CD8-positive, alpha-beta memory T cell (primary cell): ENCODE measurements at regions not wholly inside any gene's neighbourhood (a gene's known extent, or its start where the extent isn't known, plus 50 kb on each side); places are given as distances from the start of the nearest gene placed in this dataset.

Experiments
- CTCF ChIA-PET: fragments of 350-600 bp; sonication (Branson Sonifier 250); formaldehyde crosslinking; loops from one replicate; lab custom pipeline; 2021; ENCODE audit warnings: antibody characterized with exemption; lab: Charles Lee
- POLR2A ChIA-PET: fragments of 350-600 bp; sonication (Branson Sonifier 250); formaldehyde crosslinking; loops from one replicate; lab custom pipeline; 2021; ENCODE audit warnings: antibody characterized with exemption; lab: Charles Lee
- DNase-seq, 5 donors: peaks; one replicate each; pipeline versions ENCODE4 v3.0.0 to v3.0.0-alpha.2; 2020 to 2022; ENCODE audit warnings: mixed read lengths in 1 of 5
- H3K27ac ChIP-seq: one replicate; pipeline ENCODE4 v1.7.0; 2013; ENCODE audit warnings: low read depth, mild to moderate bottlenecking, low read length, moderate library complexity
- H3K27me3 ChIP-seq: 2 replicates; pipeline ENCODE4 v1.7.0; 2013; ENCODE audit warnings: low read length, mild to moderate bottlenecking; ENCODE audit not compliant: insufficient read depth, poor library complexity, severe bottlenecking
- H3K36me3 ChIP-seq: 2 replicates; pipeline ENCODE4 v1.7.0; 2013; ENCODE audit warnings: mild to moderate bottlenecking, low read length, moderate library complexity; ENCODE audit not compliant: insufficient read depth
- H3K4me1 ChIP-seq: 2 replicates; pipeline ENCODE4 v1.7.0; 2013; ENCODE audit warnings: mild to moderate bottlenecking, low read length, moderate library complexity; ENCODE audit not compliant: insufficient read depth
- H3K4me3 ChIP-seq: 2 replicates; pipeline ENCODE4 v1.7.0; 2013; ENCODE audit warnings: mild to moderate bottlenecking, low read length
- H3K9me3 ChIP-seq: 2 replicates; pipeline ENCODE4 v1.7.0; 2013; ENCODE audit warnings: mild to moderate bottlenecking, low read length
- H3K27ac Mint-ChIP-seq, 8 donors: one replicate each; pipeline ENCODE4 v1.8.0; 2020 to 2021; ENCODE audit warnings: mixed read lengths in 8 of 8, mild to moderate bottlenecking in 6 of 8, inconsistent platforms in 3 of 8, moderate library complexity in 3 of 8
- H3K27me3 Mint-ChIP-seq, 2 donors: one replicate each; pipeline ENCODE4 v1.8.0; 2020 to 2021; ENCODE audit warnings: mixed read lengths in 2 of 2, mild to moderate bottlenecking in 1 of 2, moderate library complexity in 1 of 2
- H3K36me3 Mint-ChIP-seq, 3 donors: one replicate each; pipeline ENCODE4 v1.8.0; 2020 to 2021; ENCODE audit warnings: mixed read lengths in 3 of 3, inconsistent platforms in 1 of 3, mild to moderate bottlenecking in 1 of 3
- H3K4me1 Mint-ChIP-seq, 3 donors: one replicate each; pipeline ENCODE4 v1.8.0; 2020 to 2021; ENCODE audit warnings: mixed read lengths in 3 of 3, inconsistent platforms in 1 of 3, mild to moderate bottlenecking in 1 of 3
- H3K4me3 Mint-ChIP-seq, 7 donors: one replicate each; pipeline ENCODE4 v1.8.0; 2020 to 2021; ENCODE audit warnings: mixed read lengths in 7 of 7, mild to moderate bottlenecking in 6 of 7, moderate library complexity in 4 of 7, inconsistent platforms in 2 of 7
- H3K9me3 Mint-ChIP-seq, 5 donors: one replicate each; pipeline ENCODE4 v1.8.0; 2020 to 2022; ENCODE audit warnings: mixed read lengths in 5 of 5, mild to moderate bottlenecking in 3 of 5, moderate library complexity in 2 of 5, inconsistent platforms in 1 of 5

DNA sequence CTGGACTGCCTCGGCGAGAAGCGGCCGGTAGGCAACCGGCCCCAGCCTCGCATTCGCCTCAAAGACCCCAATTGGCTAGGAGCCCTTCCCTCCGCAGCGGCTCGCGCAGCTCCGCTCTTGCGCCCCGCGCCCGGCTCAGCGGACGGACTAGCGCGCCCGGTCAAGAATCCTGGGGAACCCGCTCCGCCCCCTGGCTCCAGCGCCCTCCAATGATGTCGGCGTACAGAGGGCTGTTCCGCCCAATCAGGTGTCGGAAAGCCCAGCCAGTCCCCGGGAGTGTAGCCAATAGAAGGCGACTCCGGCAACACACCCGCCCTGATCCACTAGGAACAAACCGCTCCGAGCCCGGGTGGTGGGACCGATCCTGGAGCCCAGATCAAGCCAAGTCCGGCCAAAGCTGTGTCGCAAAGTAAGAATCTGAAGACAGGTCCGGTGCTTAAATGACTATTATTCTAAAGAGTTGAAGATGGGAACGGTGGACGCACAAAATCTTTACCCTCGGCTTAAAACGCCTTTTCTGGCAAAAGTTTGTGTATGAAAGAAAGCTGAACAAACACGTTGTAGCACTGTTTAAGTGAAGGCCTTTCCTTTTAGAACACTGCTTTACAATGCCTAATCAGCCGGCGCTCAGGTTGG is 132.2 kb downstream of the OGFRL1 start:
- CTCF ChIA-PET = no interaction called here
- Histone ChIP-seq H3K27ac (no peak overlapping the region), H3K4me1 (no peaks in the 10 kb centered on the region), H3K4me3 (no peak overlapping the region), H3K27me3 (no peaks in the 10 kb centered on the region), H3K36me3 (no peaks in the 10 kb centered on the region), H3K9me3 (no peaks in the 10 kb centered on the region)
- no peak for DNase-seq
- H3K9me3 Mint-ChIP-seq = peaks cover 0 to 2% (median 0%) of the 10 kb centered on the region in 5 donors
- no peak overlapping the region for H3K27ac Mint-ChIP-seq
- H3K36me3 Mint-ChIP-seq = no peaks in the 10 kb centered on the region
- peak overlapping the region in 6 of 7 donors; percentile 25 to 73 (median 53) for H3K4me3 Mint-ChIP-seq
- peaks cover 5 to 13% (median 5%) of the 10 kb centered on the region in 3 donors for H3K4me1 Mint-ChIP-seq
- POLR2A ChIA-PET = no interaction called here
- H3K27me3 Mint-ChIP-seq = peaks cover 42 to 62% of the 10 kb centered on the region in 2 donors

GRCh38 chr6:71421611-71422010 is 133.0 kb downstream of the OGFRL1 start:
- CTCF ChIA-PET = no interaction called here
- DNase-seq = no peak
- Mint-ChIP-seq H3K4me3 (no peak overlapping the region), H3K4me1 (peaks cover 5 to 13% (median 5%) of the 10 kb centered on the region in 3 donors), H3K27me3 (peaks cover 42 to 68% of the 10 kb centered on the region in 2 donors), H3K36me3 (no peaks in the 10 kb centered on the region), H3K9me3 (peaks cover 0 to 2% (median 0%) of the 10 kb centered on the region in 5 donors), H3K27ac (no peak overlapping the region)
- POLR2A ChIA-PET = no interaction called here
- H3K36me3 ChIP-seq = no peaks in the 10 kb centered on the region
- no peaks in the 10 kb centered on the region for H3K9me3 ChIP-seq
- H3K4me3 ChIP-seq = no peak overlapping the region
- no peak overlapping the region for H3K27ac ChIP-seq
- no peaks in the 10 kb centered on the region for H3K4me1 ChIP-seq
- H3K27me3 ChIP-seq = no peaks in the 10 kb centered on the region

- Mint-ChIP-seq H3K4me1 (no peaks in the 10 kb centered on the region), H3K27me3 (peaks cover 3 to 20% of the 10 kb centered on the region in 2 donors), H3K4me3 (no peak overlapping the region), H3K36me3 (no peaks in the 10 kb centered on the region), H3K9me3 (no peaks in the 10 kb centered on the region), H3K27ac (no peak overlapping the region)
- DNase-seq = no peak
- no peak overlapping the region for H3K4me3 ChIP-seq
- CTCF ChIA-PET = no interaction called here
- no peaks in the 10 kb centered on the region for H3K27me3 ChIP-seq
- no peaks in the 10 kb centered on the region for H3K4me1 ChIP-seq
- H3K27ac ChIP-seq = no peak overlapping the region
- H3K9me3 ChIP-seq = no peaks in the 10 kb centered on the region
- POLR2A ChIA-PET = no interaction called here
- no peaks in the 10 kb centered on the region for H3K36me3 ChIP-seq
These were observed 141.4 kb downstream of the OGFRL1 start for GRCh38 chr6:71430018-71430417.

DNA sequence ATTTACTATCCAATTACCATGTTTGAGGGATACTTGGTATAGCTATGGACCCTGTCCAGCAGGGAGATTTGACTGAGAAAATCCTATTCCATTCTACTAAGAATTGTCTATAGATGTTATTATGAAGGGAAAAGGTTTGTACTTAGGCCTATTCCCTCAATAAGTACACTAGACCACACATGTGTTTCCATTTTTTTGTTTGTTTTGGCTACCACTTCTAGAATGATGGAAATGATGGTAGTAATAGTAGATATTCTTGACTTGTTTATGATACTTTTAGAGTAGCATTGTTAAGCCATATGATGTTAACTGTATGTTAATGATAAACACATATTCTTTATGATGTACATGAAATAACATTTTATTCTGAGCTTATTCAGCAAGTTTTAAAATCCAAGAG is 144.8 kb downstream of the OGFRL1 start:
- POLR2A ChIA-PET = no interaction called here
- peaks cover 10 to 16% of the 10 kb centered on the region in 2 donors for H3K27me3 Mint-ChIP-seq
- H3K4me1 Mint-ChIP-seq = no peaks in the 10 kb centered on the region

GRCh38 chr6:71444222-71444621 is 155.6 kb downstream of the OGFRL1 start:
- no peaks in the 10 kb centered on the region for H3K36me3 Mint-ChIP-seq
- no peak overlapping the region for H3K27ac Mint-ChIP-seq
- Histone ChIP-seq H3K27ac (no peak overlapping the region), H3K27me3 (no peaks in the 10 kb centered on the region), H3K4me3 (no peak overlapping the region), H3K36me3 (no peaks in the 10 kb centered on the region), H3K9me3 (no peaks in the 10 kb centered on the region), H3K4me1 (no peaks in the 10 kb centered on the region)
- no peaks in the 10 kb centered on the region for H3K4me1 Mint-ChIP-seq
- peaks cover 0 to 9% (median 0%) of the 10 kb centered on the region in 5 donors for H3K9me3 Mint-ChIP-seq
- no peak for DNase-seq
- H3K4me3 Mint-ChIP-seq = no peak overlapping the region
- ChIA-PET POLR2A (no interaction called here), CTCF (no interaction called here)
- peaks cover 3 to 5% of the 10 kb centered on the region in 2 donors for H3K27me3 Mint-ChIP-seq

More for the DNA sequence above, 144.8 kb downstream of the OGFRL1 start:
- H3K4me3 Mint-ChIP-seq = no peak overlapping the region
- CTCF ChIA-PET = no interaction called here
- Histone ChIP-seq H3K9me3 (no peaks in the 10 kb centered on the region), H3K4me3 (no peak overlapping the region), H3K36me3 (no peaks in the 10 kb centered on the region), H3K27ac (no peak overlapping the region), H3K27me3 (peaks cover 7% of the 10 kb centered on the region), H3K4me1 (no peaks in the 10 kb centered on the region)
- no peaks in the 10 kb centered on the region for H3K36me3 Mint-ChIP-seq
- H3K9me3 Mint-ChIP-seq = peaks cover 0 to 5% (median 0%) of the 10 kb centered on the region in 5 donors
- no peak for DNase-seq
- no peak overlapping the region for H3K27ac Mint-ChIP-seq

GRCh38 chr6:71446057-71446456 is 157.4 kb downstream of the OGFRL1 start:
- H3K4me1 ChIP-seq = no peaks in the 10 kb centered on the region
- no peak overlapping the region for H3K4me3 Mint-ChIP-seq
- H3K9me3 Mint-ChIP-seq = peaks cover 0 to 9% (median 0%) of the 10 kb centered on the region in 5 donors
- H3K27me3 ChIP-seq = no peaks in the 10 kb centered on the region
- POLR2A ChIA-PET = no interaction called here
- CTCF ChIA-PET = no interaction called here
- no peak for DNase-seq
- no peak overlapping the region for H3K27ac Mint-ChIP-seq
- H3K4me3 ChIP-seq = no peak overlapping the region
- no peaks in the 10 kb centered on the region for H3K36me3 ChIP-seq
- H3K27me3 Mint-ChIP-seq = peaks cover 5 to 8% of the 10 kb centered on the region in 2 donors
- no peaks in the 10 kb centered on the region for H3K9me3 ChIP-seq
- H3K27ac ChIP-seq = no peak overlapping the region
- no peaks in the 10 kb centered on the region for H3K4me1 Mint-ChIP-seq
- no peaks in the 10 kb centered on the region for H3K36me3 Mint-ChIP-seq

DNA sequence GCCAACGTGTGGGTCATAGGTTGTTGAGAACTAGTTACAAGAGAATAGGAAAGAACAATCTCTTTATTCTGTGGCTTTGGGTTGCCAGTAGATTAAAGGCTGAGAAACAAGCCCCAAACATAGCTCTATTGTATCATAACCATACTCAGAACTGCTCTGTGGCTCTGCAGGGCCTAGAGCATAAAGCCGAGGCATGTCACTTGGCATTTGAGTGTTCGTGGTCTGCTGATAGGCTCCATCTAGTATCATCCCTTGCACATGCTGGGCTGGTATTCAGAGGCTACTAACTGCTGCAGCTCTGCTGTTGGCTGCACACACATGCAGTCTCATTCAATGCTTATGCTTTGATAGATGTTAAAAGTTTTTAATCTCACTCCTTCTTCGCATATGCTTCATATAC is 157.9 kb downstream of the OGFRL1 start:
- Histone ChIP-seq H3K4me3 (no peak overlapping the region), H3K36me3 (no peaks in the 10 kb centered on the region), H3K9me3 (no peaks in the 10 kb centered on the region), H3K27me3 (no peaks in the 10 kb centered on the region), H3K4me1 (no peaks in the 10 kb centered on the region), H3K27ac (no peak overlapping the region)
- H3K4me3 Mint-ChIP-seq = no peak overlapping the region
- no peaks in the 10 kb centered on the region for H3K4me1 Mint-ChIP-seq
- peaks cover 0 to 5% (median 0%) of the 10 kb centered on the region in 5 donors for H3K9me3 Mint-ChIP-seq
- H3K36me3 Mint-ChIP-seq = no peaks in the 10 kb centered on the region
- ChIA-PET POLR2A (no interaction called here), CTCF (no interaction called here)
- no peak for DNase-seq
- H3K27ac Mint-ChIP-seq = no peak overlapping the region
- peaks cover 5 to 9% of the 10 kb centered on the region in 2 donors for H3K27me3 Mint-ChIP-seq

- no peaks in the 10 kb centered on the region for H3K36me3 ChIP-seq
- H3K4me1 Mint-ChIP-seq = no peaks in the 10 kb centered on the region
- DNase-seq = no peak
- no peaks in the 10 kb centered on the region for H3K27me3 ChIP-seq
- ChIA-PET CTCF (no interaction called here), POLR2A (no interaction called here)
- no peaks in the 10 kb centered on the region for H3K9me3 ChIP-seq
- no peaks in the 10 kb centered on the region for H3K36me3 Mint-ChIP-seq
- H3K4me3 ChIP-seq = no peak overlapping the region
- no peaks in the 10 kb centered on the region for H3K4me1 ChIP-seq
- no peak overlapping the region for H3K27ac ChIP-seq
- peaks cover 2 to 6% of the 10 kb centered on the region in 2 donors for H3K27me3 Mint-ChIP-seq
- H3K9me3 Mint-ChIP-seq = no peaks in the 10 kb centered on the region
- no peak overlapping the region for H3K4me3 Mint-ChIP-seq
- no peak overlapping the region for H3K27ac Mint-ChIP-seq
These were observed 164.2 kb downstream of the OGFRL1 start for GRCh38 chr6:71452697-71453370.
